UCSD-AML1 (cell line): ENCODE measurements at regions not wholly inside any gene's neighbourhood (a gene's known extent, or its start where the extent isn't known, plus 50 kb on each side); places are given as distances from the start of the nearest gene placed in this dataset.

ENCODE experiments used
- DNase-seq: peaks from one replicate; lab custom pipeline; 2025; ENCODE audit not compliant: unreplicated experiment; lab: John Stamatoyannopoulos, UW

- no peak for DNase-seq
These were observed 320.6 kb upstream of the TBX3 start for GRCh38 chr12:115004470-115005146.

- DNase-seq, result no peak
These were observed 318.5 kb upstream of the TBX3 start for GRCh38 chr12:115002434-115002833.

DNA sequence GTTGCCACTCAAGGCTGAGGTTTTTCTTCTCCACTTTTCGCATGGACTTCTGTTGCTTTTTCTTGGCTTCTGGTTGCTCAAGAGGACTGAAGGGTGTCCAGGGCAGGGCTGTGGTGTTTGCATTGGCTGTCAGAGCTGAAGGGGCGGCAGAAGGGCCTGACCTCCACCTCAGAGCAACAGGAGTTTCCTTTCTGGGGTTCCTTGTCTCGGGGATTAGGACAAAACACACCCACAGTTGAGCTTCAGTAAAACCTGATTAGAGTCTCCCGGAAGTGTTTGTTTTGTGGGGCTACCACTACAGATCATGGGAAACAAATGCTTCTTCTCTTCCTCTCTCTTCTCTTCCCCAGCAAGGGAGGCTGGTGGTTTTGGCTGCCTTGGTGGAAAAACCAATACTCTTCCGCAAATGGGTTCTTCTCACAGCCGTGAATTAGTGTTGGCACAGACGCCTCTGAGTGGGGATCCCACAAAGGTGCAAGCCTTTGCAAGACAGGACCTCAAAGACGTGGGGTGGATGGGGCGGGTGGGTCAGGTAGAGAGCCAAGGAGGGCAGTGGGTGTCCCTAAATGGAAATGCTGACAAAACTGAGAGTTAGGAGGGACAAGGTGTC lies 317.7 kb upstream of the TBX3 start:
- DNase-seq, result no peak

DNA sequence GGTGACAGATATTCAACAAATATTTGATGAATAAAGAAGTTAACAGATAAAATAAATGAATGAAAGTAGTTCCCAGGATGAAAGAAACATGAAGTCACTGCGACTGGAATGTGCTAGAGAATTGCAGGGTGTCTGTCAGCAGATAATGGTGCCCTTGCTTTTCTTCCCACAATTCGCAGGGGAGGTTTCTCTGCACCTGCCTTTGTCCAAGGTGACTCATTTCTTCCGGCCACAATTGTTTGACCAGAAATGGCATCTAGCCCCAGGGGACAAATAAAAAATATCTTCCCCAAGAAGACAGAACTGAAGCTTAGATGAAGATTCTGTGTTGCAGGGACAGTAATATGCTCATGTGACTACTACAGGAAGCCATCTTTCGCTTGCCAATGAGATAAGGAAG lies 316.1 kb upstream of the TBX3 start:
- DNase-seq, result no peak

GRCh38 chr12:114998750-114999128 lies 314.8 kb upstream of the TBX3 start:
- DNase-seq, result no peak

GRCh38 chr12:114998118-114998749 lies 314.3 kb upstream of the TBX3 start:
- no peak for DNase-seq

DNA sequence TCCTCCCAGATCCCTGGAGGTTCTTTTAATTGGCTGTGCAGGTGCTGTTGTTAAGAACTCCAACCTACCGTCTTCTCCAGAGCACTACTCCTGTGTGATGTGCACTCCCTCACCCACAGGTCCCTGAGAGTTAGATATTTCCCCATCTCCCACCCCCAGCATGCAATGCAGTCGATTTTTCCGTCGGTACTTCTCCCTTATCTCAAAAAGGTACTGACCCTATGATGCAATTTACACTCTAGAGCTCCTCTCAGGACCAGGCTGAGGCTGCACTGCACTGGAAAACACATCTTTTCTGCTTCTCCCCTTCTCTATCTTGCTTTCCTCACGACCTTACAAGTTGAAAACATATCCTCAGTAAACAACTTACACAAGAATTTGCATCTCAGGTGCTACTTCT lies 312.4 kb upstream of the TBX3 start:
- DNase-seq, result no peak

DNA sequence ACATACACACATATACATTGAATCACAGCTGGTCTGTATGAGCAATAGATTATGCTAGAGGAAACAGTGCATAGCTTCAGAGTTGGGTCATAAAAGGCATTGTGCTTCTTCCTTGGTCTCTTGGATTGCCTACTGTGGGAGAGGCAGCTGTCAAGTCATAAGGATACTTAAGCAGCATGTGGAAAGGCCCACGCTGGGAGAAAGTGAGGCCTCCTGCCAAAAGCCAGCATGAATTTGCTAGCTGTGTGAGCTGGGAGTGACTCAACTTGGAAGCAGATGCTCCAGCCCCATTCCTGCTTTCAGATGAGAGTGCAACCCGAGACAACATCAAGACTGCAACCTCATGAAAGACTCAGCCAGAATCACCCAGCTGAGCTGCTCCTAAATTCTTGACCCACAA lies 311.9 kb upstream of the TBX3 start:
- DNase-seq, result no peak

DNA sequence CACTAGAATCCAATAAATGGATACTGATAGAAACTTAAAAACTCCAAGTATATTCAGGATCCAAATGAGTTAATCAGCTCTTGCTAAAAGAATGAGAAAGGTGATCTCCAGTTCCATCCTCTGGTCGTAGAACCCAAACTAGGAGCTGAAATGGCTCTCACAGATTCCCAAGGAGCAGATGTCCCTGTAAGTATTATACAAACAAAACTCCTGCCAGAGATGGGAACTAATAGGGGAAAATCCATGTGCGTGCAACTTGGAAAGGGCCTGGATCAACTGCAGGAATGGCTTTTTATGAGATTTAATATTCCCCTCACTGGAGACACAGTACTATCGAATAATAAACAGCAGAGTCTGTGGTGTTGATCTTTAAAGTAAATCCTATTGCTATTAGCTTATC lies 309.2 kb upstream of the TBX3 start:
- DNase-seq, result no peak

GRCh38 chr12:114992443-114992842 lies 308.5 kb upstream of the TBX3 start:
- no peak for DNase-seq

- DNase-seq, result no peak
These were observed 306.4 kb upstream of the TBX3 start for GRCh38 chr12:114990381-114990780.

GRCh38 chr12:114986849-114987248 lies 302.9 kb upstream of the TBX3 start:
- DNase-seq, result no peak

DNA sequence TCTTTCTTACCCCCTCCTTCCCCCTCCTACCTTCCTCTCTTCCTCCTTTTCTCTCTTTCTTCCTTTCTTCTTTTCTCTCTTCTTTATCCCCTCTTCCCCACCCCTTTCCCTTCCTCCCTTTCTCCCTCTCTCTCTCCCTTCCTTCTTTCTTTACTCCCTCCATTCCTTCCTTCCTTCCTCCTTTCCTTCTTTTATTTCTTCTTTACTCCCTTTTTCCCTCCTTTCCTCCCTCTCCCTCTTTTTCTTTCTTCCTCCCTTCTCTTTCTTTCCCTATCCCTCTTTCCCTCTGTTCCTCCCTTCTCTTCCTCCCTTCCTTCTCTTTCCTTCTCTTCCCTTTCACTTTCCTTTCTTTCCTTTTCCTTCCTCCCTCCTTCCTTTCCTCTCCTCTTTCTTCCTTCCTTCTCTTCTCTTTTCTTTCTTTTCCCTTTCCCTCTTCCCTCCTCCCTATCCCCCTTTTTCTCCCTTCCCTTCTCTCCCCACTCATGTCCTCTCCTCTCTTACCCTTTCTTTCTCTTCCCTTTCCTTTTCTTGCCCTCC lies 302.3 kb upstream of the TBX3 start:
- no peak for DNase-seq

DNA sequence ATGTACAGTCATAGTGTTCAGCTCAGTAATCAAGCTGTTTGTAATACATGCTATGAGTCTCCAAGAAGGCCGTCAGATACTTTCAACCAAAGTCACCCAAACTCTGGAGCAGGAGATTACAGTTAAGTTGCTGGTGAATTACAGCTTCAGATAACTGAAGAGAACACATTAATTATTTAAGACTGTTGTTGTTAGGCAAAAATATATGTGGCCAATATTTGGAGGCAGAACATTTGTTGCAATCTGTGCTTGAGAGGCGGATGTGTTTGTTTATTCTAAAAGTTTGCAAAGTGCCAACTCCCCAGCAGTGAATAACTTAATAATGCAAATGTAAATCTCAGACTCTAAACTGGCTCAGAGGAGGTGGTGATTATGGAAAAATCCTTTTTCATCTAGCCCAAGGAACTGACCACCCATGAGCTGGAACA lies 300.7 kb upstream of the TBX3 start:
- DNase-seq, result no peak

DNA sequence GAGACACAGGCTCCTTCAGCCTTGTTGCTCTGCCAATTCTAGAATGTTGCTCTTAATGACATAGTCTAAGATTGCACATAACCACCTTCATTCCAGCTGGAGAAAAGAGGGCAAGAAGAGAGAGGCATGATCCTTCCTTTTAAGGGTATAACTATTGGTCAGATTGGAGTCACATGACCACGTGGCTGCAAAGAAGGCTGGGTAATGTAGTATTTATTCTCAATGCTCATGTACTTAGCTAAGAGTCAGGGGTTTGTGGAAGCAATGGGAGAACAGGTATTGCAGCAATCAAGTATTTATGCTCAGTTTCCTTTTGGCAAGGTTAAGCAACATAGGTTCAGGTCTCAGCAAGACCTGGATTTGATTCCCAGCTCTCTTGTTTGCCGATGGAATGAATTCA lies 298.8 kb upstream of the TBX3 start:
- DNase-seq, result no peak

- no peak for DNase-seq
These were observed 297.1 kb upstream of the TBX3 start for GRCh38 chr12:114981036-114981435.

DNA sequence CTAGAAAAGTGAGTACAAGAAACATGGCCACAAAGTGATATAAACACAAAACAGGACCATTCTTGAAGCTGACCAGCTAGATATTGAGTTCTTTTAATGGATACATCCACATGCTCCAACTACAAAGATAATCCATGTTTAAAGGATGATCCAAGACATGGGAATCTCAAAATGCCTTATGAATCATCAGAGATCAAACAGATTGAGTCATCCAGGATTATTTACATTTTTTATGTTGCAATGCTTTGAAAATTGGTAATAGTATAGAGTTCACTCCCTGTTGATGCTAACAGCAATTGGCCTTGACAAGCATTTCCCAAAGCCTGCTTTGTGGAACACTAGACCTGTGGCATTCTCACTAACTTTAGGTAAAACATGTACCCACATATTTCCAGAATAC lies 293.0 kb upstream of the TBX3 start:
- DNase-seq, result no peak

- DNase-seq, result no peak
These were observed 292.4 kb upstream of the TBX3 start for GRCh38 chr12:114976372-114976771.

DNA sequence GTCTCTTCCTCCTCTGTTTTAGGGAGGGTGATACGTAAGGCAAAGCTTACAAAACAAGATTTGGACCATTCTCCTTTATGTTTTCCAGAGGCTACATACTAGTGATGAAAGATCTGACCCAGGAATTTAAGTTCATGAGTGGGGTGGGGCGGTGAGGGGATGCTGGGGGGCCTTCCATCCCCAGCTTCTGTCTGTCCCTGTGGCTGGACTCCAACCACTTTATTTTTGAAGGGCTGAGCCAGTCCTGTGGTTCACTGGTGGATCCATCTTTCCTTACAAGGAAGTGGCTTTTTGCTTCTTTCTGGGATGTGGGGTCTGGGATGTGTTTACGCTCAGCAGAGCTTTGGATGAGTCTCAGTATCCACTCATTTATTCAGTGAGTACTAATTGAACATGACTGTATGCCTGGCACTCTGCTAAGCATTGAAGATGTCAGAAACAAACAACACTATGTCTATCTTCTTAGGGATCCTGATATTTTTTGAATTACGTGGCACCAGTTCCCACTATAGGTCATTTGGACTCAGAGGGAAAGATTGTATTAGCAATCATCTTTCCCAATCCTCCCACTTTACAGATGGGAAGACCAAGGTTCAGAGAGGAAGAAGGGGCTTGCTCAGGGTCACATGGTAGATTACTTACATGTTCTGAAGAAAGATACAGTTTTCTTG lies 291.8 kb upstream of the TBX3 start:
- no peak for DNase-seq

DNA sequence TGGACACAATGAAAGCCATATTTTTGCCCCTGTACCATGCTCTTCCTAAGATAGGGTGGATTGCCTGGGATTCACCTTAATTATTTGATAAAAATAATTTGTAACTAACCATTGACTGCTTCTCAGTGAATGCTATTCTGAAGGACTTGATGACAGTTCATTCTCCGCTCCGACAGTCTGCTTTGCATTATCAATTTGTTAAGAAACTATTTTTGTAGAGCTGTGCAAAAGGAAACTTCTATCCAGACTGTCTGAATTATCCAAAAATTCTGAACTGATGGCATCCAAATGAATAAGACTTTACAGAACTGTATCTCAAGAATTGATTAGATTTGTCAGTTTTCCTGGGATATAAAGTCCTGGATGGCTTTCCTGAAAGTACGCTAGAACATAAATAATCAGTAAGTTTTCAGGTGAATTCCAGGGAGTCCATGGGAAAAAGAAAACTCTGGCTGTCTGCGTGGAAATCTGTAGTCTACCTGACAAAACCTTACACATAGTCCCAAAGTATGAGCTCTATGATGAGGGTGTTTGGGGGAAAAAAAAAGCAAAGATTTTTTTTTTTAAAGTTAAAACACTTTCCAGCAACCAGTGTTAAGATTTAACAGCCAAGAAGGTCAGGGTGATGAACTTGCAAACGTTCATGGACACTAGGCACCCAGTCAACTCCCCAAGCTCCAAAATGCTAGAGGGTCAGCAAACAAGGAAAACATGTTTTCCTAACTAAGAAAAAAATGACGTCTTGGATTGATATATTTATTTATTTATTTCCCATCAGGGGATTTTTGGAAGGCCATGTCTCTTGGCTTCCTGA lies 291.1 kb upstream of the TBX3 start:
- DNase-seq, result no peak

- no peak for DNase-seq
These were observed 290.4 kb upstream of the TBX3 start for GRCh38 chr12:114974333-114974732.
